ENCODE measurements at regions not wholly inside any gene's neighbourhood (a gene's known extent, or its start where the extent isn't known, plus 50 kb on each side); places are given as distances from the start of the nearest gene placed in this dataset.
A peak's percentile ranks its signal among the peaks of the same experiment; 100 is the strongest.

DNA sequence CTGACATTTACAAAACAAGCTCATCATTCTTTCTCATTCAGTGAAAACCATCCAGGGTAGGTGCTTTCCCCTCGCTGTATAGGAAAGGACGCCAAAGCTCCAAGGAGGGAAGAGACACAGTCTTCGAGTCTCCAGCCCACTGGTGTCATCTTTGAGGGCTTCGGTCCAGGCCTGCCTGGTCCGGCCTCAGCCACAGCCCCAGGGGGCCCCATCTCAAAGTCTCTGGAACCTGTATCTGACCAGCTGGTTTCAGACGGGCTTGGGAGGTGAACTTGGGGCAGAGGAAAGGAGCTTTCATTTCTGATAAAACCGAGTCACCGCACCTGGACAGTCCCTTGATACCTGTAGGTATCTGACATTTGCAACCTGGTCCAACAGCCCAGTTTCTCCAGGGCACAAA lies 229.5 kb upstream of the RTL1 start:
- peak; percentile 74 for DNase-seq (ENCODE audit: extremely low spot score)
- Histone ChIP-seq H3K36me3 (no peaks in the 10 kb centered on the region), H3K9me3 (no peaks in the 10 kb centered on the region), H3K4me1 (no peaks in the 10 kb centered on the region), H3K27me3 (peaks cover 0 to 44% (median 0%) of the 10 kb centered on the region in 4 donors), H3K27ac (replicated peaks in 1 of 4) (no peak overlapping the region), H3K4me3 (no peak overlapping the region)
- WGBS, result 91% methylated on average over 8 of the region's 8 CpGs
- TF ChIP-seq POLR2AphosphoS5 (IDR thresholded peaks at IDR 0.05) (no peak), POLR2A (IDR thresholded peaks at IDR 0.05; ENCODE audit: low read depth) (no peak), EP300 (IDR thresholded peaks at IDR 0.05) (no peak)
- TF ChIP-seq, protein P1, sequence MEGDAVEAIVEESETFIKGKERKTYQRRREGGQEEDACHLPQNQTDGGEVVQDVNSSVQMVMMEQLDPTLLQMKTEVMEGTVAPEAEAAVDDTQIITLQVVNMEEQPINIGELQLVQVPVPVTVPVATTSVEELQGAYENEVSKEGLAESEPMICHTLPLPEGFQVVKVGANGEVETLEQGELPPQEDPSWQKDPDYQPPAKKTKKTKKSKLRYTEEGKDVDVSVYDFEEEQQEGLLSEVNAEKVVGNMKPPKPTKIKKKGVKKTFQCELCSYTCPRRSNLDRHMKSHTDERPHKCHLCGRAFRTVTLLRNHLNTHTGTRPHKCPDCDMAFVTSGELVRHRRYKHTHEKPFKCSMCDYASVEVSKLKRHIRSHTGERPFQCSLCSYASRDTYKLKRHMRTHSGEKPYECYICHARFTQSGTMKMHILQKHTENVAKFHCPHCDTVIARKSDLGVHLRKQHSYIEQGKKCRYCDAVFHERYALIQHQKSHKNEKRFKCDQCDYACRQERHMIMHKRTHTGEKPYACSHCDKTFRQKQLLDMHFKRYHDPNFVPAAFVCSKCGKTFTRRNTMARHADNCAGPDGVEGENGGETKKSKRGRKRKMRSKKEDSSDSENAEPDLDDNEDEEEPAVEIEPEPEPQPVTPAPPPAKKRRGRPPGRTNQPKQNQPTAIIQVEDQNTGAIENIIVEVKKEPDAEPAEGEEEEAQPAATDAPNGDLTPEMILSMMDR (IDR thresholded peaks at IDR 0.05), result no peak
- intact Hi-C loops (cut with DNase I), result no loop called here

DNA sequence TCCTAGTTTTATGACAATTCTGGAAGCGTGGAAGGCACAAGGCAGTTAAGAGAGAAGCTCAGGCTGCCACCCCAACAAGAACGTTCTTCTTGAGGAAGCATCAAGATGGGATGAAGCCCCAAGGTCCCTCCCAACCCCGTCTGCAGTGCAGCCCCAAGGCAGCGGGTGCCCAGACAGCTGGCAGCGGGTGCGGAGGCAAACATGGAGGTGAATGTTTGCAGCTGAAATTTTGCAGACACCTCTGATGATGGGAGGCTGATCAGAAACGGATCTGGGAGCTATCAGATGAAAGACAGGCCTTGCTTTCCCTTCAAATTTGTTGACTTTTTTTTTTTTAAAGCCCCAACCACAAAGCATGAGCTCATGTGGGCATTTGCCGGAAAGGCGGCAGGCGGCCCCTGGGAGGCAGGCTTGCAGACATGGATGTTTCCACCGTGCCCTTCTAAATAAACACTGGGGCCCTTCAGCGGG lies 230.7 kb upstream of the RTL1 start:
- H3K4me3 ChIP-seq, result no peak overlapping the region
- H3K27me3 ChIP-seq, result peaks cover 0 to 34% (median 0%) of the 10 kb centered on the region in 4 donors
- H3K4me1 ChIP-seq, result no peaks in the 10 kb centered on the region
- H3K27ac ChIP-seq (replicated peaks in 1 of 4), result no peak overlapping the region
- no peaks in the 10 kb centered on the region for H3K9me3 ChIP-seq
- WGBS, result 70% methylated on average over 12 of the region's 12 CpGs
- intact Hi-C loops (cut with DNase I), result no loop called here
- no peak for TF ChIP-seq EP300 (IDR thresholded peaks at IDR 0.05)
- TF ChIP-seq, protein P1 (IDR thresholded peaks at IDR 0.05), result no peak
- TF ChIP-seq POLR2A (IDR thresholded peaks at IDR 0.05; ENCODE audit: low read depth), result no peak
- no peak for TF ChIP-seq POLR2AphosphoS5 (IDR thresholded peaks at IDR 0.05)
- peak; percentile 86 for DNase-seq (ENCODE audit: extremely low spot score)
- H3K36me3 ChIP-seq, result no peaks in the 10 kb centered on the region

DNA sequence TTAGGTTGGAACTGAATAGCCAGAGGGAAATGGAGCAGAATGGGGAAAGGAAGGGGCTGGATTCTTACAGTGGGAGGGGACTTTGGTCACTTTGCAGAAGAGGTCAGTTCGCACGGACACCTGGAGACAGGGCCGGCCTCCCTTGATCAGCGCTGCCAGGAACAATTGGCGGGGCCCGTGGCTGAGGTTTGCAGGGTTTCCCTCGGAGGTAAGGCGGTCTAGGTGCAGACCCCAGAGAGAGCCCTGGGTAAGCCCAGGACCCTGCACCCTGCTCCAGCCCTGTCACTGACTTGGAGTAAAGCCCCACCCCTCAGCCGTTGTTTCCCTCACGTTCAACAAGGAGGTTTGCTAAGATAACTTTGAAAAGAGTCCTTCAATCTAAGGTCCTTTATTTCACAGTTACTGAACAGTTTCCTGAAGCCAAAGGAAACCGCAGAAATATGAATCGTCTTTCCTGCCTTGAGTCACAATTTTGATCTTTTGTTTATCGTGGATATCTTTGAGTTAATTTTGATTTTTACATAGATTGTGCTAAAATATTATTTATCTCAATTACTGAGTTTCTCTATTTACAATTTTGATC lies 231.4 kb upstream of the RTL1 start:
- Histone ChIP-seq H3K36me3 (no peaks in the 10 kb centered on the region), H3K4me1 (no peaks in the 10 kb centered on the region), H3K9me3 (no peaks in the 10 kb centered on the region), H3K4me3 (no peak overlapping the region), H3K27ac (replicated peaks in 1 of 4) (no peak overlapping the region), H3K27me3 (peaks cover 0 to 34% (median 0%) of the 10 kb centered on the region in 4 donors)
- intact Hi-C loops (cut with DNase I), result no loop called here
- peak; percentile 50 for DNase-seq (ENCODE audit: extremely low spot score)
- 73% methylated on average over 13 of the region's 13 CpGs for WGBS
- TF ChIP-seq EP300 (IDR thresholded peaks at IDR 0.05) (no peak), POLR2AphosphoS5 (IDR thresholded peaks at IDR 0.05) (no peak)
- TF ChIP-seq, protein P1 (IDR thresholded peaks at IDR 0.05), result no peak

DNA sequence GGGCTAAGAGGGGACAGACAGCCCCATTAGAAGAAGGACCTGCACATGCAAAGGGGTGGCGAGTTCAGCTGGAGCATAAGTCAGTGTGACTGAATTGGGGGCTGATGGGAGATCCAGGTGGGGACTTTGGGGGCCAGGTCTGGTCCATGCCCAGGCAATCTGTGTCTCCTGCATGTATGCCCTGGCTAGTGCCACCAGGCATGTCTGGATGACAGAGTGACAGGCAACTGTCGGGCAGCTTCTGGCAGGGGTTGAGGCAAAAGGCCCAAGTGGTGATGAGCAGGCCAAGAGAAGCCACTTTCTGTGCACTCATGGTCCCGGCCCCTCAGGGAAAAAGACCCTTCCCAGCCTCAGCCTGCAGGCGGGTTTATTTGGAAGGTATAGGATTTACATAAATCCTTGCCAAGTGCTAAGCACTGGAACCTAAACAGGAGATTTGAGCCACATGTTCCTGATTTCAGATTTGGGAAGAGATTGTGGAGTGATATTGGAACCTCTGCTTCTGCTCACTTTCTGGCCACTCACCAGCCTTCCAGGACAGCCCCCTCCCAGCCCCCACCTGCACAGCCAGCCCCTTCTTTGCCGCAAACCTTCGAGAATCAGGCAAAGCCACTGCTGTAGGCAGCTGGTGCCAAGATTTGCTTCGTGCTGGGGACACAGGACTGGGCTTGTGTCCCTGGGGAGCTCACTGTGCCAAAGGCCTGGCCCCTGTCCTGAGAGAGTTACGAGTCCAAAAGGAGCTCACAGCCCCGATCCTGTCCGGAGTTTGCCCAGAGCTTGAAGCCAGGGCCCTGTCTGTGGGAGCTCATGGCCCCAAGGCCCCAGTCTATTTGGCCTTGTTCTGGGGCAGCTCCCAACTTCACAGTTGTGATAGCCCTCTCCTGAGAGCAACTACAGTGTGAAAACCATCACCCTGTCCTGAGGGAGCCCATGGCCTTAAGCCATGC lies 232.5 kb upstream of the RTL1 start:
- no peaks in the 10 kb centered on the region for H3K4me1 ChIP-seq
- no peaks in the 10 kb centered on the region for H3K36me3 ChIP-seq
- H3K27ac ChIP-seq (replicated peaks in 1 of 4), result no peak overlapping the region
- peaks cover 0 to 28% (median 0%) of the 10 kb centered on the region in 4 donors for H3K27me3 ChIP-seq
- intact Hi-C loops (cut with DNase I), result no loop called here
- 72% methylated on average over 9 of the region's 10 CpGs for WGBS
- DNase-seq (ENCODE audit: extremely low spot score), result peak; percentile 85
- no peak overlapping the region for H3K4me3 ChIP-seq
- TF ChIP-seq, protein P1 (IDR thresholded peaks at IDR 0.05), result no peak
- no peak for TF ChIP-seq EP300 (IDR thresholded peaks at IDR 0.05)
- no peak for TF ChIP-seq POLR2A (IDR thresholded peaks at IDR 0.05; ENCODE audit: low read depth)
- no peak for TF ChIP-seq POLR2AphosphoS5 (IDR thresholded peaks at IDR 0.05)
- H3K9me3 ChIP-seq, result no peaks in the 10 kb centered on the region
